NCI-H1930 (cell line): ENCODE measurements at regions not wholly inside any gene's neighbourhood (a gene's known extent, or its start where the extent isn't known, plus 50 kb on each side); places are given as distances from the start of the nearest gene placed in this dataset.

ENCODE experiments used
- DNase-seq, 2 experiments: peaks; one replicate each; lab custom pipeline; 2025; lab: John Stamatoyannopoulos, UW

DNA sequence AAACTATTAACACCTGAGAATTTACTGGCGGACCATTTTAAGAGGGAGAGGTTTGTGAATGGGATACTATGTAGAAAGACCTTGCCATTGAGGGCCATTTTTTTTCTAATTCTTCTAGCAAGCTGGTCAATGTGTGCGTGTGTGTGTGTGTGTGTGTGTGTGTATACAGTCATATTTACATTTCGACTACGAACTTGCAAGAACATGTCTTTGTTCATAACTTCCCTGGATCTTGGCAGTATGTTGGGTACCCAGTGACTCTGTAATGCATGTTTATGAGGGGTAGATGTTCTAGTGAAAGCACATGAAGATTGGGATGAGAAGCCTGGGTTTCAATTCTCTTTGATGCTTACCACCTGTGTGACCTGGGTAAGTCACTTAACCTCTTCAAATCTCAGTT is 133.6 kb downstream of the UBE2E3 start:
- no peak for DNase-seq

DNA sequence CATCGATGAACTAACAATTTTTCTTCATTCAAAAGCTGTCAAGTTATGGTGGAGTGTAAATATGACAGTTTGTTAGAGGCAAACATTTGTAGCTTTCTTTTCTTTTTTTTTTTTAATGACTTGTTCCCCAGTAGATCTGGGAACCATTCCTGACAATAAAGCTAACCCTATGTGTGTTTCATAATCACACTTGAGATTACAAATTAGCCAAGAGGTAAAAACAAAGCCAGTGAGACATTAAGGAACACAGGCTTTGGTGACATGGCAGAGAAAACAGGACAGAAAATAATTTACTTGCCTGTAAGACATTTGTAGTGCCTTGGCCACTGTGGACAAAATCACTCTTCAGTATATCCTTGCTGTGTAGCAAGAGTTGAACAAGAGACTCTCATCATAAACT is 135.9 kb downstream of the UBE2E3 start:
- no peak for DNase-seq

DNA sequence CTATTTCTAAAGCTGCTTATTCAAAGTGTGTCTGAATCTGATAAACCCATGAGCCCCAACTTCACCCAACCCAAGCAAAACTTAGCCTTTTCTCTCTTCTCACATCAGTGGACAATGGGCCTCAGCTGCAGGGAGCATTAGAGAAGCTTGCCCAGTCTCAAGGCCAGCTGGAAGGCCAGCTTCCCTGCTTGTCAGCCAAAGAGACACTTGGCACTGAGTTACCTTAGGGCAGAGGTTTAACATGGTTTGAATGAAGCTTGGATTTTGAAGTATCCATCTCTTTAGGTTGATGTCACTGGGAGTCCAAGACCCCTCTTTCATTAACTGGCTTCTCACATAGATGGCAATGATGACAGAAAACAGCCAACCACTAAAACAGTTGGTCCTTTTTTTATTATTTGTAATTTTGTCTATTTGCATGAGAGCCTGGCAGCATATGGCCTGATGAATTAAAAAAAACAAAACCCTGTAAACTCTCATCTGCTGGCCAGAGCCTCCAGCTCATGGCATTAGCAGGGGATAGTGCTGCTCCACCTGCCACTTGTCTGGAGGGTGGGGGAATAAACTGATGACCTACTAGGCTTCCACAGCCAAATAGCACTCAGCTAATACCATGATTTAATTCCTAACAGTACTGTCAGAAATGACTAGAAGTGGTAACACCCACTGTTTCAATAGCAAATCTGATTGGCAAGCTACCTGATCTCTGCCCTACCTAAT is 137.0 kb downstream of the UBE2E3 start:
- no peak for DNase-seq

DNA sequence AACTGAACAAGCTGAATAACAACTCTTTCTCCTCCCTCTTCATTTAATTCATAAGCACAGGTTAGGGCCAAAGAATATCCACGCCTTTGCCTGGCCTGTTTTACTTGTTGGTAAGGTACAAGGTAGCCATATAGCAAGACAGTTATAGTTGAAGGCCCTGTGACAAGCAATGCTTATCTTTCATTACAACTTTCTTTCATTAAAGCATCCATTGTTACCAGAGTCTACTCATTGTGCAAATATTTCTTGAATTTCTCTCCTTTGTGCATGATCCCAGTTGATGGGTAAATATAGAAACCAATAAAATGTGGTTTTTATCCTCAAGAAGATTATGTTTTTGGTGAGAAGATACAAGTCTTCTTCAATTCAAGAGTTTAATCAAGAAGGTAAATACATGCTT is 140.2 kb downstream of the UBE2E3 start:
- no peak for DNase-seq

DNA sequence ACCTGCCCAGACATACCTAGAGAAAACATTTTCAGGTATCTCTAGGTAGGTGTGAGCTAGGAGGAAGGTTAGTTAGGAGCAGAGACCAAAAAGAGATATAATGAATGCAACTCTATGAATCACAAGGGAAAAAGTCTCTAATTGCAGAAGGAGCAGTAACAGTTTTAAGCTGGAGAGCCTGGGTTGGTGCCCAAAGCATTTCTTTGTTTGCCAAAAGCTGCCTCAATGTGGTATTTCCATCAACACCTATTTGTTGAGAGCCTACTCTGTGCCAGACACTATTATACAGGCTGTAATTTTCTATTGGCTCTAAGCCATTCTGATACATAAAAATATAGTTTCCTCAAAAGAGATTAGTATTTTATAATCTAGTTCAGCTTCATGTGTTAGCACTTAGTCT is 141.6 kb downstream of the UBE2E3 start:
- no peak for DNase-seq

DNA sequence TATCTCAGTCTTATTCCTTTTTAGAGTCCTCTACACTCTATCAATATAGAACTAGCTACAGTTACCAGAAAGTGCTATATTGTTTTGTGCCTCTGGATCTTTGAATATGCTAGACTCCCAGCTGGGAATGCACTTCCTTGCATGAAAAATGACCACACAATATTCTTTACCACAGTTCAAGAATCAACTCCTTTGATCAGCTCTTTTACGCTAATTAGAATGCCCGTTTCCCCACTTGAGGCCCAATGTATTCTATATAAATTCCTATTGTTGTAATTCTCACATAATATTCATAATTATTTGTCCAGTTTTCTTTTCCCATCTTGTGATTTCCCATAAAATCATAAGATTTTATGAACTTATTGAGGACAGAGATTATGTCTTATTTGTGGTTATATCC is 142.2 kb downstream of the UBE2E3 start:
- no peak for DNase-seq

DNA sequence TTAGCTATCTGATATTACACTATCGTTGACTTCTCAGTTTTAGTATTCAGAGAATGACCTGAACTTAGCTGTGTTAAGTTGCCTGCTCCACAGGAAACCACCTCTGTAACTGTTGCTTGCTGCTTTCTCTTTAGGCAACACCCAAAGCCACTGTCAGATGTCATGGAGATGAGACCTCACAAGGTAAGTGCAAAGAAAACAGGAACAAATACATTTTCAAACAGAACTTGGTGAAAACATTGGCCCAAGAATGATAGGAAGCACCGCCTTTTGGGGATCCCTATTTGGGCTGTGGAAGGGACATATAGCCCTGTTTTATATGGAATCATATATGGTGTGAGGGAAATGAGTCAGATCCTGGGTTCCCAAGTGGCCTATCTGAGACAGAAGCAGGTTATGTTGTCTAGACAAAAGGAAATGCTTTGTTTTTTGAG is 143.4 kb downstream of the UBE2E3 start:
- no peak for DNase-seq

DNA sequence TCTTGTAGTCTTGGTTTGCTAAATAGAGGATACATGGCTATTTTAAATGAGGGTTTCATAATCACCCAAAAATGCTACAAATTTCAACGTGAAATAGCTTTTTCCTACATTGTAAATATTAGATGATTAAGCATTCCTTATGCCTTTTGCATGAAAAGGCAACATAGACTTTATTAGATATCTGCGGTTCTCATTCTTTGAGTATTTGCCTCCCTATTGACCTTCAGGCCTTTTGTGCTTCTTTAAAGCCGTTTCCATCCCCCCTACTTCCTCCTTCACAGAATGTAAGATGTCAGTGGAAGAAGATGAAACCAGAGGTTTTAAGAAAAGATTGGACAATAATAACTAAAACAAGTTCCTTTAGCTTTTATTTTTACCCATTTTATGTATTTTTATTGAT is 144.1 kb downstream of the UBE2E3 start:
- no peak for DNase-seq

DNA sequence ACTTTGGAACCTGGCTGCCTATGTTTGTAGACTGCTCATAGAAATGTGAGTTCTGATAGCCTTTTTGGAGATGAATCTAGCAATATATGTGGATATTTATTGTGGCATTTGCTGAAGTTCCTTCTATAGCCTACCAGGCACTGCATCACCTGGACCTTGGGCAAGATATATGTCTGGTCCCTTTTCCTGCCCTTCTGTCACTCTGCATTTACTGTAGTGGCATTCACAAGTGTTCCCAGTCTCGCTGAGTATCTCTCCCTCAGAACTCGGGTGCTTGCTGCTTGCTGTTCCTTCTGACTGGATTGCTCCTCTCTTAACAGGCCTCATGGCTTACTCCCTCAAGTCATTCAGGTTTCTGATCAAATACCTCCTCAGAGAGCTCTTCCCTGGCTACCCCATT is 145.0 kb downstream of the UBE2E3 start:
- DNase-seq = no peak

DNA sequence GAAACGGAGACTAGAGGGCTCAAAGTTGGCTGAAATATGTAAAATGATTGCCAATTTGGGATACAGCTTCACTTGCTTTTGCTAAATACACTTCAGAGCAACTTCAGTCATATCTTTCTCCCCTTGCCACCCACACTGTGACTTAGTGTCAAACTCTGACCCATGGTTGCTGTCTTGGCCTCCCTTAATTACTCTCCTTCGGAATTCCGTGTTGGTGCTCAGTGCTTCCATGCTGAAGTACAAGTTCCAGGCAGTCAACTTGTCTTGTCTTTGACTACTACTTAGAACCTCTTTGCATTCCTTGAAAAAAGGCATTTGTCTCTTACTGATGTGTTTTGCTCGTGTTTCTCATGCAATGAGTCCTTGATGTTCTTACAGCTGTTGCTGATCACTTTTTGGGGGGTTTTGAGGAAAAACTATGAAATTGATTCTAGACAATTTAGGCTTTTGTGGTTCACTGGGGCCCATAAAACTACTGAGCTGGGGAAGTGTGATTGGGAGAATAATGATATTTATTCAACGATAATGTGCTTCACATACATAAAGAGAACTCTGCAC is 146.0 kb downstream of the UBE2E3 start:
- no peak for DNase-seq

DNA sequence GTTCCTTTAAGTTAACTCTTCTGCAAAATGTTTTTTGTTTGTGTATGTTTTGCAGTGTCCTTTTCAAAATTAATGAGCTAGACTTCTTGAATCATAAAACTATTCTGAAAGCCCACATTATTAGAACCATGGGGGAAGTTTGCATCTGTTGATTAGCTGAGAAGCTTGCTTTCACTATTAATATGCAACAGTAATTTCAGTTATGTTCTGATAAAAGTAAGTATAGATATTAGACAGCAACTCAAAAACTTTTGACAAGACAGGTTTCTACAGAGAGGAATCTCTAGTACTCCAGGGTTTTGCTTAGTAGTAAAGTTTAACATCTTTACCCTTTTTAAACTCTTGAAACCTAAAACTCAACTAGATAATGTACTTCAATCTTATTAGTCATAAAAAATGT is 147.8 kb downstream of the UBE2E3 start:
- no peak for DNase-seq

DNA sequence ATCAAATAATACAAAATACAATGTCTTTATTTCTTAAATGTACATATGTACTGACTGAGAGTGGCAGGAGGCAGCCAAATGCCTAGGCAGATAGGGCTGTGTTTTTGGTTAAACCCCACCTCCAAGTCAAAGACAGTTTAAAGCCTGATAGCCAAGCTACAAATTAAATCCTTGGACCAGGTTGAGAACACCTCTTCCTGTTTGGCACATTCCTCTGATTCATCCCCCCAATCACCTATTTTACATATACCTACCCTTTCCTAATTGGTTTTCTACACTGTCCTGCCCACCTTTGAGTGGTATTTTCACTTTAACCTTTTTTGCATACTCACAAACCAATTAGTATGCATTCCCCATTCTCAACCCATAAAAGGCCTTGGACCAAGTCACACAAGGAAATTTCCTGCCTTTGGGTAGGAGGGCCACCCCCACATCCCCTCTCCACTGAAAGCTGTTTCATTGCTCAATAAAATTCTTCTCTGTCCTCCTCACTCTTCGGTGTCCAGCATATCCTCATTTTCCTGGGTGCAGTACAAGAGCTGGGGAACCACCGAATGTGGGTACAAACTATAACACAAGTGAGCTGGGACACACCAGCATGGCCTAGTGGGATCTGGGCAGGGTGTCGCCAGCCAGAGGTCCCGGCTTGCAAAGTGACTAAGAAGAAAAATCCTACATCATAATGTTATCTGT is 149.1 kb downstream of the UBE2E3 start:
- DNase-seq = no peak

DNA sequence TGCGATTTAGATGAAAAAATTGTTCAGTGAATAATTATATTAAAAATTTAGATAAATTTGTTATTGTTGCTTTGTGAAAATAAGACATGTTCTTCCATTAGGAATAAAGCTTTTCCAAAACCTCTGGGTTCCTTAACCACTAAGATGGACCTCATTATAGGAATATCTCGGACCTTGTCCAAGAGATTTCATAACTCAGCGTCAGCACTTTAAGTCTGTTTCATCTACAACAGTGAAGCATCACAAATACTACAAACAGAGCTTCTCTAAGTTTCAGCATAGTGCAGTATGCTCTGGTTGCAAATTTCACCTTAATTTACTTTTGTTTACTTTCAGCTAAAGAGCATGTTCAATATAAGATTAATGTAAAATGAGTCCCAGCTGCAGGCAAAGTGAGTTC is 150.3 kb downstream of the UBE2E3 start:
- no peak for DNase-seq

DNA sequence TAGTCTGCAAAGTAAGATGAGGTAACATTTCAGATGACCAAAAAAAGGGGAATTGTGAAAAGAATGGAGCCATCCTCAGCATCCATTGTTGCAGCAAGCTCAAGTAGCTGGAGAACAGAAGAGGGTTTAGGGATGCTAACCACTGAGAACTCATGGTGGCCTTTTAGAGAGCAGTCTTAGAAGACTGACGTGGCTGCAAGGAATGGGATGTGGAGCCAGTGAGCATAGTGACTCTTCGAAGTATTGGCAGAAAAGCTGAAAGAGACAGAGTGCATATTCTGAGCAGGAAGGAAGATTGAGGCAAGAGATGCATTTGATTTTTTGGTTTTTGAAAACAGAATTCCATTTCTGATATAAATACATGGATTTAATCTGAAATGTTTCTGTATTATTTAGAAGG is 151.2 kb downstream of the UBE2E3 start:
- no peak for DNase-seq

DNA sequence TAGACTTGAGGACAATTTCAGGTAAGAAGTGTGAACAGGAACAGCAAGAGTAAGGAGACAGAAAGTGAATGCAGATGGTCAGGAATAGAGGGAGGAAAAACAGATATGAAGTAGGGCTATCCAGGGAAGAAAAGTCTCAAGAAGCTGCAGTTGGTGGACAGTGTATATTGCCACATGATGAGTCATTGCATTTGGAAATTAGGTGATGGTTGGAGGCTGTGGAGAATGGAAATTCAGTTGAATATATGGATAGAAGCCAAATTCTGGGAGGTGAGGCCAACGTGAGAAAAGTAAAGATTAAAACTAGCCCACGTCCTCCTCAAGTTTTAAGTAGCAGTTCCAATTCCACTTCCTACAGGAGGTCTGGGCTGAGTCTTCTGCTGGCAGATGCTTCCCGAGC is 158.4 kb downstream of the UBE2E3 start:
- DNase-seq = no peak

DNA sequence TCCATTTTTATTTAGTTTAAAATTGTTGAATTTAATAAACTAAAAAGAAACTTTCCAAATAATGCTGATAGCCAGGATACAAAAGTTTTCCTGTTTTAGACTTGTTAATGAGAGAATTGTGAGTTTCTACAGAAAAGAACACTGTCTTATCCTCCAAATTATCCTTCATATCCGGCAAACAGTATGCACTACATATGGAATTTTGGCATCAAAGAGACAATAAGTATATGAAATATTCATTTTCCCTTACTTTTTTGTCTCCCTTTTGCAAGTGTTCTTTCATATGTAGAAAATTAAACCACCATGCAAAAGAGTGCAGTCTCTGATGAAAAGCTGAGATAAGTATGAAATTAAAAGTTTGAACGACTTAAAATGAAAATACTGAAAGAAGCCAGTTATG is 159.4 kb downstream of the UBE2E3 start:
- no peak for DNase-seq

DNA sequence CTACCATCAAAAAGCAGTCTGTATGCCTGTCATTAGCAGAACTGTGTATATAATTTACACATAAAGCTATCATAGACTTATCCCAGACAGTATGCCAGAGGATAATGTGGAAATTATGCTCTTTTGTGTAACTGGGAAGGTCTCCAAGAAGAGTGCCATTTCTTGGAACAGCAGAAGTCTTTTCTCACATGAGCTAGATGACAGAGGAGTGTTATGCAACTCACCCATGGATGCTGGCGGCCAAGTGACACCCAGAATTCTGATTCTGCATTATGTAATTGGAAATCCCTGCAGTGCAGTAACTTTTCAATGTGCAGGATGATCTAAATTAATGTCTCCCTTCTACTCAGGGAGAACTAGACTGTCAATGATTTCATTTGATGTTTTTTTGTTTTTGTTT is 160.0 kb downstream of the UBE2E3 start:
- DNase-seq = peak; percentile 10 to 25

DNA sequence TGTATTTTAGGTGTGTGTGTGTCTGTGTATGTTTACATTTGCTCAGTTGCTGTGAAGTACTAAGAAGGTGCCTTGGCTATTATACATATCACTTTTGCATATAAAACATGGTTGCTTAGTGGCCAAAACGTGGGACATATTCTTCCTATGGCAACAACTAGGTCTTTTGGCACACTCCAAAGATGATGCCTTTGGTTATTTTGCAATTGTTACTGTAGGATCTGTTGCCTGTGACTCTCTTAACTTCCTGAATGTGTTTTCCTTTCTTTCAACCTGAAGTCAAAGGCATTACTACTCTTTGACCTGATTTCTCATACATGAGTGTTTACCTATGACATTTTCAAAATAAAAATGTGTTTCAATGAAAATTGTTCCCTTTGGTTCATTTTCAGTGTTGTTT is 160.5 kb downstream of the UBE2E3 start:
- DNase-seq = no peak

DNA sequence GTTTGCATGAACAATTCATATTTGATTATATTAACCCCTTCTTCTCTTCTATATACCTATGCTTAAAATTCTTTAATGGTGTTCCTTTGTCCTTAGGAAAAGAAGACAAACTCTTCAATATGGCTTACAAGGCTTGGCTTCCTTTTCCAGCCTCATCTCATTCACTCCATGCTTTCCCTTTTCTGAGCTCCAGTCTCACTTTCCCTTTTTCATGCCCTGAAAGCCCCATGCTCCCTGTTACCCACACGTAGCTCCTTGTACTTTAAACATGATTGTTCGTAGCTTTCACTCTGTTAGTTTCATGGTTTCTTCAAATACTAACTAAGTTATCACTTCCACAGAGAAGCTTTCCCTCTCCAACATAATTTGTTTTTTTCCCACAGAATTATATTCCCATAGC is 161.3 kb downstream of the UBE2E3 start:
- no peak for DNase-seq

DNA sequence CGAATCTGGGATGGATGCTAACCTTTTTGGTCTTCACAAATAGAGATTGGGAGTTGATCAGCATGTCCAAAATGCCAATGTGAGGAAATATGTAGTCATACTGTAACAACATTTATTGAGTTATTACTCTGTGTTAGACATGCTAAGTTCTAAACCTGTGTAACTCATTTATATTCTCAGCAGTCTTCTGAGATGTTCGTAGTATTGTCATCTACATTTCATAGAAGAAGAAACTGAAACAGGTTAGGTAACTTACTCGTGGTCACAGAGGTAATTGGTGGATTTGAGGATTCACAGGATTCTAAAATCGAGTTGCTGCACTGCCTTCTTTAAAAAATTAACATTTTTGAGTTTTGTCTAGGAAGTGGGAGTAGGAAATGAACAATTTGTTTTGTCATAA is 162.1 kb downstream of the UBE2E3 start:
- DNase-seq = no peak

DNA sequence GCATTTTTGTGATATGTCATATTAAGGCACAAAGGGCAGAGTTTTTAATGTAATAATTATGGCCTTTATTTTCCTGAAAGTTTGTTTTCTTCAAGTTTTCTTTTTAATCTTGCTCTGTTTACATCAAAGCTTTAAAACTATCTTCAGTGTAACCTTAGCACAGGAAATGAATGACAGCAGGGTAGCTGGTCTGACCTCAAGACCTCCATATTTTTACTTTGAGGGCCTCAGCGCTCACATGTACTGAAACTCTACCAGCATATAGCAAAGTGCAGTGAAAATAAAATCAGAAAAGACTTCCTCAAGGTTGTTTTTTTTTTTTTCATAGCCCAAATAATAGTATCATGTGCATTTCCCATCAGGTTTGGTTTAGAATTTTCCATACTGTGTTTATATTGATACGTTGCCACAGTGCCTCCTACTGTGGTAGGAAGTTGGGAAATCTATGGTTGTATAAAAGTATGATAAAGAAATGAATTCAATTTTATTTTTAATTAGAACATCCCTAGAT is 163.4 kb downstream of the UBE2E3 start:
- DNase-seq = no peak

DNA sequence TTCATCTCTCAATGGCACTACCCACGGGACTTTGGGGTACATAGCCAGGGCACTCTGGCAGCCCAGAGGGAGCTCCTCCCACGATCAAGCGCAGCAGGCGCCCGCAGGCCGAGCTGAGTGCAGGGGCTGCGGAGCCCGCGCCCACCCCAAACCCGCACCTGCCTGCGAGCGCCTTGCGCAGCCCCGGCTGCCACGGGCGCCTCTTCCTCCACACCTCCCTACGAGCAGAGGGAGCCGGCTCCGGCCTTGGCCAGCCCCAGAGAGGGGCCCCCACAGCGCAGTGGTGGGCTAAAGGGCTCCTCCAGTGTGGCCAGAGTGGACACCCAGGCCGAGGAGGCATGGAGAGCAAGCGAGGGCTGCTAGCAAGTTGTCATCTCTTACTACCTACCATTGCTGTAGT is 165.2 kb downstream of the UBE2E3 start:
- no peak for DNase-seq

DNA sequence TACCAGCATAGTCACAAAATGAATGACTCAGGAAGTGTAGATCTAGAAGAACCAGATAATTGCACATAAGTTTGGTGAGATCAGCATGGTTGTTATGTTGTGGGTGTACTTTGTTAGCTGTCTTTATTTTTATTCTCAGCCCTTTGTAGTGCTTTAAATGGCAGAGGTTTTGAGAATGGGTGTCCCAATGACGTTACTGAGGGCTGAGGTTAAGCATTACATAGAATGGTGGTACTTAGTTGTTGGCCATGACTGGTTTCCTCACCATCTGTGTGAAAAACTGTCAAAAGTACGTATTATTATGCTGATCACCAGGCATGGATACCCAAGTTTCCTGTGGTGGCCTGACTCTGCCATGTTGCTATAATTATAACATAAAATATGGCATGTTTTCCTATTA is 165.8 kb downstream of the UBE2E3 start:
- no peak for DNase-seq
